GM21423 (cell line): ENCODE measurements at regions not wholly inside any gene's neighbourhood (a gene's known extent, or its start where the extent isn't known, plus 50 kb on each side); places are given as distances from the start of the nearest gene placed in this dataset.
A peak's percentile ranks its signal among the peaks of the same experiment; 100 is the strongest.
"Not testable (repeated sequence)": the region's sequence is repeated elsewhere in the genome, so short reads cannot be mapped to it uniquely, and the experiment has no call there.

Experiments used
- ATAC-seq: cut with Tn5 transposase; IDR thresholded peaks from one replicate; pipeline ENCODE4 v1.9.1; 2021; ENCODE audit warnings: mild to moderate bottlenecking, moderate library complexity; ENCODE audit not compliant: unreplicated experiment

GRCh38 chr2:187075671-187076070 is 226.7 kb upstream of the ZSWIM2 start:
- ATAC-seq: no peak

- ATAC-seq: no peak
These were observed 226.2 kb upstream of the ZSWIM2 start for GRCh38 chr2:187075199-187075635.

DNA sequence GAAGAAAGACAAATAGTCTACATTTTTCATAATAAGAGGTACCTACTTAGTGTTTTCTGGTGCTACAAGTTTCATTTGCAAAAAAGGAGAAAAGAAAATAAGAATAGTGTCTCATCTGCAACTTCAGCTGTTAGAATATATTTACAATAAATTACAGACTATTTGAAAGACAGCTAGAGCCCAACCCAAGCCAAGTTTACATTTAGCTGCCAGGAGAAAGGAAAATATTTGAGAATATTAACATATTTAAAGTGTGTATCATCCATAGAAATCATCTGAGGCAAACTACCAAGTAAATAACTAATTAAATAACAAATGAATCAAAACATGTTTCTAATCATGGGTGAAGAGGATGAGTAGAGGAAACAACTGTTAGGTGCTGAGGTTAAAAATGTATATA is 209.2 kb upstream of the ZSWIM2 start:
- ATAC-seq: no peak

- no peak for ATAC-seq
These were observed 208.5 kb upstream of the ZSWIM2 start for GRCh38 chr2:187057466-187057865.

DNA sequence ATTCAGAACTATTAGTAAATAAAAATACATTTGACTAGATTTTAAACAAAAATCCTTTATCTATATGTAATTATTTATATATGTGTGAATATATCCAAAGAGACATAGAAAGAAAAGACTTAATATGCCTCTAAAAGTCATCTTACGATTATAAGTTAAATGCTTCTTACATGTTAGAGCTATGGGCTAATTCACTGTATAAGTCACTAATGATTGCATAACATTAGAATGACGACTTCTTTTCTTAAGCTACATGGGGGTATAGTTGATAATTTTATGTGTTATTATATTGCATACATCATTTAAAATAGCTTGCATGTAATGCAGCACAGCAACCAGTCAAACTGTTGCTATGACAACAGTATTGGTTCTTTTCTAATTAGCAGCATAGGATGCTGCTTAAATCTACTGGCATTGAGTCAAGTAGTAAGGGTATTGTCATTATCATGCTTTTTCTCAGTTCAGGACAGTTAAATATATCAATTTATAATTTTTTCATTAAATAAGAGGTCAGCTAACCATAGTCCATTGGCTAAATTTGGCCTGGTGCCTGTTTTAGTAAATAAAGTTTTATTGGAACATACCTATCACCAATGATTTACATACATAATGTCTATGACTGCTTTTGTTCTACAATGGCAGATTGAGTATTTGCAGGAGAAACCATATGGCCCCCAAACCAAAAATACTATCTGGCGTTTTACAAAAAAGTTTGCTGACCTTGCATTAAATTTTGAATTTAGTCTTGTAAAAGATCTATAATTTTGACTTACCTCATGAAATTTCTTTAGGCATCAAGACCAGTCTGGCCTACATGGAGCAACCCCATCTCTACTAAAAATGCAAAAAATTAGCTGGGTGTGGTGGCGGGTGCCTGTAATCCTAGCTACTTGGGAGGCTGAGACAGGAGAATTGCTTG is 207.7 kb upstream of the ZSWIM2 start:
- no peak for ATAC-seq

GRCh38 chr2:187055463-187055862 is 206.5 kb upstream of the ZSWIM2 start:
- no peak for ATAC-seq

DNA sequence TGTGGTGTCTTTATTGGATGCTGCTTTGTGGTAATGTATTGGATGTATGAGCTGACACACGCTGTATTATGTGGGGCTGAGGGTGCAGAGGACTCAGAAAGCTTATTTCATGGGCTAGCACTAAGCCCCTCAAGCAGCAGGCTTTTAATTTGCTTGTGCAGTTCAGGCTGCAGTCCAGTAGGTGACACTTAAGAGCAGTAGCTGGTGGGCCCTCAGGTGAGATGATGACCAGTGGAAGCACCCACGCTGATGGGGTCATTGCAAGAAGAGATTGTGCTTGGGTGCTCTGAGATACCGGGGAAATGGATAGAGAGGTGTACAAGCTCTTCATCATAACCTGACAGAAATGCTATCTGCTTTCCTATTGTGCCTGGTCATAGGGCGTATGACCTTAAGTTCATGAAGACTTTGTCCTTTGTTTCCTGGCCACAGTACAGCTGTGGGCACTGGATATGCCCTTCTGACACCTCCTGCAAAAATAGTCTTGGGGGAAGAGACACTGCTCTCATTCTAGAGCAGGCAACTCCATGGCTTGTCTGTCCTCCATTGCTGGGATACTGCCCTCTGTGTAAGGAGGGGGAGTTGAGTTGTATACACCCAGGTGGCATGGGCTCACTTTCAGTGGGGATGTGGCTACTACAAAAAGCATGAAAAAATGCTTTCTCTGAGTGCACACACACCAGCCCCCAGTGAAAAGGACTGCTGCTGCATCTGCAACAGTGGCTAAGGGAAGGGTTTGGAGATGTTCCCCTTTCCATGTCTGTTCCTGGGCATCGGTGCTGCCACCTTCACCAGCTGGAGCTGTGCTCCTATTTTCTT is 205.7 kb upstream of the ZSWIM2 start:
- no peak for ATAC-seq

- peak; percentile 92 for ATAC-seq
These were observed 202.4 kb upstream of the ZSWIM2 start for GRCh38 chr2:187051350-187051749.

DNA sequence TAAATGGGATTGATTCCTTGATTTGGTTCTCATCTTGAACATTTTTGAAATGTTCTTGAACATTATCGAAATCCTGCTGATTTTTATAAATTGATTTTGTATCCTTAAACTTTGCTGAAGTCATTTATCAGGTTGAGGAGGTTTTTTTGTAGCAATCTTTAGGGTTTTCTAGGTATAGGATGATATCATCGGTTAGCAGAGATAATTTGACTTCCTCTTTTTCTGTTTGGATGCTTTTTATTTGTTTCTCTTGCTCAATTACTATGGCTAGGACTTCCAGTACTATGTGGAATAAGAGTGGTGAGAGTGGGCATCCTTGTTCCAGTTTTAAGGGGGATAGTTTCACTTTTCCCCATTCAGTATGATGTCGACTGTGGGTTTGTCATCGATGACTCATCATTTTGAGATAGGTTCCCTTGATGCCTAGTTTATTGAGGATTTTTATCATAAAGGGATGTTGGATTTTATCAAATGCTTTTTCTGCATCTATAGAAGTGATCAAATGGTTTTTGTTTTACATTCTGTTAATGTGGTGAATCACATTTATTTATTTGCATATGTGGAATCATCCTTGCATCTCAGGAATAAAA is 201.5 kb upstream of the ZSWIM2 start:
- ATAC-seq: no peak

GRCh38 chr2:187037310-187037709 is 188.3 kb upstream of the ZSWIM2 start:
- ATAC-seq: no peak

DNA sequence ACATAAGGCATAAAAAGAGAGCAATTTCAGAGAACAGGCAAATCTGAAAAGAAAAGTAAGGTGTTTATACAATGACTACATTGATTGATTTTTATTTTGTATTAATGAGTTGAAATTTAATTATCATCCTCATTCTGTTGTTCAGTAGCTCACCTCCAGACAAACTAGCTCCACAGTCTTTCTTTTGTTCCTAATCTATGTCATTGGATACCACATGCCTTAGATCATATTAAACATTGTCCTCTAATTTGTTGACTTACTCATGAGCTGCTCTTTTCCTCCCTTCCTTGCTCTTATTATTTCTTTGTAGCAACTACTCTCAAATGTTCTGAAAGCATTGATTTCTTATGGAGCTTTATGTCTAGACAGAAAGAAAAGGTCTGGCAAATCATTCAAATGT is 185.5 kb upstream of the ZSWIM2 start:
- ATAC-seq: no peak

DNA sequence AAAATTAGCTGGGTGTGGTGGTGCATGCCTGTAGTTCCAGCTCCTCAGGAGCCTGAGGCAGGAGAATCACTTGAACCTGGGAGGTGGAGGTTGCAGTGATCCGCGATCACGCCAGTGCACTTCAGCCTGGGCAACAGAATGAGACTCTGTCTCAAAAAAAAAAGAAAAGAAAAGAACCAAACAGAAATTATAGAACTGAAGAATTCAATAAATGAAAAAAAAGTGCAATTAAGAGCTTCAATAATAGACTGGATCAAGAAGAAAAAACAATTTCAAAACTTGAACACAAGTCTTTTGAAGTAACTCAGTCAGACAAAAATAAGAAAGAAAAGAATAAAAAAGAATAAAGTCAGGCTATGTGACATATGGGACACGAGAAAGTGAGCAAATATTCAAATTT is 175.8 kb upstream of the ZSWIM2 start:
- no peak for ATAC-seq

GRCh38 chr2:187023996-187024395 is 175.0 kb upstream of the ZSWIM2 start:
- ATAC-seq: not testable (repeated sequence)

DNA sequence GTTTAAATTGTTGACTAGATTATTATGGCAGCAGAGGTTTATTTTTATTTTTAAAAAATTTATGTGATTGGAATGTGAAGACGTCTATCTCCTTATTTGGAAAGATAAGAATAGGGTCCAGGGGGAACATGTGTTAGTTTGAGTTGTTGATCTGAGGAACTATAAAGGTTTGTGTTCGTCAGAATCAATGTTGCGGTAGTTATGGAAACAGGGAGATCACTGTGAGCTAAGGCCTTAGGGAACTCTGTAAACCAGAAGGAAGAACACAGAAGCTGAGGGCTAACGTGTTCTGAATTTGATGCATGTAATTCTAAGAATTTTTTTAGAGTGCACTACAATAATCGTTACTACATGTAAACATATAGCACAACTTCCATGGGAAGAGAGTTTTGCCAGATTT is 168.5 kb upstream of the ZSWIM2 start:
- no peak for ATAC-seq

DNA sequence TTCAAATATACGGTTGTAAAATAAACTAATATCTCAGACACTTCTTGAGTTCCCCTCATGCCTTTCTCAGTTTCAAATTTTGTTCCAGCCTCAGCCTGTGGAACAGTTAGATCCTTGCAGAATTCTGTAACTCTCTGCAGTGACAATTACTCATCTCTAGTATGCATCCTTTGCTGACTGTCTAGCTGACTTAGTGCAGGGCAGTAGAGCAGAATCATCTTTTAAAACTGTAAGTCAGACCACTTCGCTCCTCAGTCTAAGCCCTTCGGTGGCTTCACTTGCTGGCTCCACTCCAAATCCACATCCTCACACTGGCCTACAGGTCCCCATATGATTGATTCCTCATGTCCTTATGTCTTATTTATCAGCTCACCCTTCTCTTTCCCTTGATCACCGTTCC is 164.1 kb upstream of the ZSWIM2 start:
- no peak for ATAC-seq

GRCh38 chr2:187011206-187011832 is 162.3 kb upstream of the ZSWIM2 start:
- no peak for ATAC-seq

DNA sequence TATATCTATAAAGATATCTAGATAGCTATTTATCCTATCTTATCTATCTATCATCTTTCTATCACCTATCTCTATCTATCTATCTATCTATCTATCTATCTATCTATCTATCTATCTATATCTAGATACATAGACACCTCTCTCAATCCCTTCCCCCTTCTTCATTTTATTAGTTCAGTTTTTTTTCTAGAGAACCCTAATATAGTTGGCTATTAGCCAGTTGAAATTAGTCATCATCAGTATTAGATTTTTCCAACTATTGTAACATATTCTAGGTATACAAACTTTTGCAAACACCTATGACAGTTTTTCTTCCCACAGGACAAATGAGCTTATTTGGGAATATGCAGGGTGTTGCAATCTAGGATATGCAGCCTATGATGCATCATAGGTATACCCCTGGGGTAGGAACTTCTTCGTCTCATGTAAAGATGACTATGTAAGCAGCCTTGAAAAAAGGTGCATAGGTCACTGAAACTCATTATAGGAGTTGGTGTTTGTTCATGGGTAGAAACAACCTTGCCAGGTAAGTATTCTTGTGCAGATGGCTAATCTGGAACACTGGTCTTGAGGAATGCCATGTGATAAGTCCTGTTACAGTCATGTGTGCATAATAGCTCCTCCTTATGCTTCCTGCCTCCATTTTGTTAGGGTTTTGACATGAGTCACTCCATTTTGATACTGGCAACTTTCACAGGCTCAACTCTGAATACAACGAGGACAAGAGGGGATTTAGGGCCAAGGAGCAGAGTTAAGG is 160.7 kb upstream of the ZSWIM2 start:
- no peak for ATAC-seq

GRCh38 chr2:187008111-187008510 is 159.1 kb upstream of the ZSWIM2 start:
- ATAC-seq: no peak

DNA sequence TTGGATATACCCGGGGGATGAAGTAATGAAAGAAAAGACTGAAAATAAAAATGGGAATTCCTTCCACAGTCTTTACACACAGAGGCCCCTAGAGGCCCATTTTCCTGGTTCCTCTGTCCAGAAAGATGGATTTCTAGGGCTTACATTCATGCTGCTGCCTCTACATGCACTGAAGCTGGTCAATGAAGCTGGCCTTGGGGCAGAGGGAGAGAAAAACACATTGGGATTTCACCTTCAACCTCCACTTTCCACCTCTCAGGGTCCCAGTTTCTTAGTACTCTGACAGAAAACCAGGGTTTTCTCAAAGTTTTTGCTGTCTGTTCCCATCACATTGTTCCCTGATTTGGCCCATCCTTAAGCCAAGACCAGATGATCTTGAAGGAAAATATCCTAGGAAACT is 154.6 kb upstream of the ZSWIM2 start:
- ATAC-seq: no peak

- no peak for ATAC-seq
These were observed 154.1 kb upstream of the ZSWIM2 start for GRCh38 chr2:187003038-187003554.
